Upper lobe of right lung (tissue), 1 donor: ENCODE measurements at regions not wholly inside any gene's neighbourhood (a gene's known extent, or its start where the extent isn't known, plus 50 kb on each side); places are given as distances from the start of the nearest gene placed in this dataset.

Experiments used
- ATAC-seq: fragments of 200-7000 bp; cut with Tn5 transposase; one replicate; pipeline ENCODE4 v1.9.1; 2020; ENCODE audit warnings: mild to moderate bottlenecking, moderate library complexity
- DNase-seq: peaks from one replicate; pipeline ENCODE4 v3.0.0-alpha.2; 2020
- H3K27ac ChIP-seq: fragments of 200-600 bp; one replicate; pipeline ENCODE4 v1.8.0; 2022
- H3K27me3 ChIP-seq: fragments of 200-600 bp; one replicate; pipeline ENCODE4 v1.8.0; 2022; ENCODE audit warnings: mild to moderate bottlenecking
- H3K36me3 ChIP-seq: fragments of 200-600 bp; one replicate; pipeline ENCODE4 v1.8.0; 2022
- H3K4me1 ChIP-seq: fragments of 200-600 bp; one replicate; pipeline ENCODE4 v1.8.0; 2022
- H3K4me3 ChIP-seq: fragments of 200-600 bp; one replicate; pipeline ENCODE4 v1.8.0; 2022; ENCODE audit warnings: mild to moderate bottlenecking
- H3K9me3 ChIP-seq: fragments of 200-600 bp; one replicate; pipeline ENCODE4 v1.8.0; 2022
- CTCF ChIP-seq: fragments of 200-600 bp; IDR thresholded peaks from one replicate; pipeline ENCODE4 v1.8.0; 2022; ENCODE audit warnings: antibody characterized with exemption
- intact Hi-C: fragments of 100-400 bp; cut with DNase I; formaldehyde crosslinking; loops from one replicate; pipeline ENCODE4 v1.11.0; 2022
- donor health status: DM: no; HTN: yes; CAD: no; lungs with severe emphysema.

GRCh38 chrX:122187069-122187713 lies 996.9 kb upstream of the GRIA3 start:
- intact Hi-C loops = no loop called here
- H3K27me3 ChIP-seq = no peaks in the 10 kb centered on the region
- no peak for ATAC-seq
- H3K36me3 ChIP-seq = no peaks in the 10 kb centered on the region
- H3K27ac ChIP-seq = no peak overlapping the region
- H3K9me3 ChIP-seq = no peaks in the 10 kb centered on the region
- no peaks in the 10 kb centered on the region for H3K4me1 ChIP-seq
- no peak for DNase-seq
- H3K4me3 ChIP-seq = no peak overlapping the region
- no peak for TF ChIP-seq CTCF

GRCh38 chrX:122188751-122189150 lies 995.3 kb upstream of the GRIA3 start:
- Histone ChIP-seq H3K27ac (no peak overlapping the region), H3K9me3 (no peaks in the 10 kb centered on the region), H3K4me1 (no peaks in the 10 kb centered on the region), H3K27me3 (no peaks in the 10 kb centered on the region), H3K36me3 (no peaks in the 10 kb centered on the region), H3K4me3 (no peak overlapping the region)
- no peak for TF ChIP-seq CTCF
- ATAC-seq (no peak), DNase-seq (no peak)
- intact Hi-C loops = no loop called here

- H3K4me1 ChIP-seq = no peaks in the 10 kb centered on the region
- H3K36me3 ChIP-seq = no peaks in the 10 kb centered on the region
- ATAC-seq (no peak), DNase-seq (no peak)
- no peaks in the 10 kb centered on the region for H3K27me3 ChIP-seq
- H3K4me3 ChIP-seq = no peak overlapping the region
- H3K27ac ChIP-seq = no peak overlapping the region
- intact Hi-C loops = no loop called here
- TF ChIP-seq CTCF = no peak
- no peaks in the 10 kb centered on the region for H3K9me3 ChIP-seq
Measured at GRCh38 chrX:122196343-122196742, 987.7 kb upstream of the GRIA3 start.

- no peaks in the 10 kb centered on the region for H3K36me3 ChIP-seq
- H3K27ac ChIP-seq = no peak overlapping the region
- no peak for TF ChIP-seq CTCF
- H3K4me3 ChIP-seq = no peak overlapping the region
- DNase-seq (no peak), ATAC-seq (no peak)
- intact Hi-C loops = no loop called here
- H3K27me3 ChIP-seq = no peaks in the 10 kb centered on the region
- no peaks in the 10 kb centered on the region for H3K9me3 ChIP-seq
- no peaks in the 10 kb centered on the region for H3K4me1 ChIP-seq
Measured at GRCh38 chrX:122203399-122203798, 980.7 kb upstream of the GRIA3 start.

GRCh38 chrX:122218666-122219065 lies 965.4 kb upstream of the GRIA3 start:
- no peaks in the 10 kb centered on the region for H3K9me3 ChIP-seq
- no peak overlapping the region for H3K27ac ChIP-seq
- intact Hi-C loops = no loop called here
- TF ChIP-seq CTCF = no peak
- H3K36me3 ChIP-seq = no peaks in the 10 kb centered on the region
- no peak for DNase-seq
- H3K27me3 ChIP-seq = no peaks in the 10 kb centered on the region
- no peaks in the 10 kb centered on the region for H3K4me1 ChIP-seq
- H3K4me3 ChIP-seq = no peak overlapping the region
- ATAC-seq = no peak

- Histone ChIP-seq H3K9me3 (no peaks in the 10 kb centered on the region), H3K36me3 (no peaks in the 10 kb centered on the region), H3K27me3 (no peaks in the 10 kb centered on the region), H3K4me1 (no peaks in the 10 kb centered on the region), H3K4me3 (no peak overlapping the region), H3K27ac (no peak overlapping the region)
- ATAC-seq = no peak
- TF ChIP-seq CTCF = no peak
- DNase-seq = no peak
- intact Hi-C loops = no loop called here
Measured at GRCh38 chrX:122219226-122219625, 964.9 kb upstream of the GRIA3 start.
